H9 (cell line): ENCODE measurements at regions not wholly inside any gene's neighbourhood (a gene's known extent, or its start where the extent isn't known, plus 50 kb on each side); places are given as distances from the start of the nearest gene placed in this dataset.

Experiments used
- DNase-seq: peaks from one replicate; pipeline ENCODE4 v3.0.0-alpha.2; 2017
- H2AFZ ChIP-seq: one replicate; pipeline ENCODE4 v1.6.1; 2013; ENCODE audit warnings: mild to moderate bottlenecking, low read length, control low read depth, moderate library complexity
- H2AK5ac ChIP-seq: 2 replicates; pipeline ENCODE4 v1.6.1; 2013; ENCODE audit warnings: low read length, control low read depth, mixed read lengths; ENCODE audit not compliant: insufficient read length
- H2BK120ac ChIP-seq: one replicate; pipeline ENCODE4 v1.6.1; 2013; ENCODE audit warnings: low read depth, mild to moderate bottlenecking, low read length, control low read depth, inconsistent platforms; ENCODE audit not compliant: poor library complexity, severe bottlenecking
- H2BK12ac ChIP-seq: 2 replicates; pipeline ENCODE4 v1.6.1; 2013; ENCODE audit warnings: low read length, control low read depth, mixed read lengths, low read depth; ENCODE audit not compliant: insufficient read length
- H2BK15ac ChIP-seq: 2 replicates; pipeline ENCODE4 v1.6.1; 2013; ENCODE audit warnings: low read depth, low read length, control low read depth
- H2BK20ac ChIP-seq: one replicate; pipeline ENCODE4 v1.6.1; 2013; ENCODE audit warnings: low read depth, mild to moderate bottlenecking, low read length, control low read depth, inconsistent platforms; ENCODE audit not compliant: poor library complexity, severe bottlenecking
- H2BK5ac ChIP-seq: 2 replicates; pipeline ENCODE4 v1.6.1; 2013; ENCODE audit warnings: low read length, control low read depth, mixed read lengths; ENCODE audit not compliant: insufficient read length
- H3K14ac ChIP-seq: 2 replicates; pipeline ENCODE4 v1.6.1; 2013; ENCODE audit warnings: low read length, control low read depth; ENCODE audit not compliant: insufficient read depth
- H3K18ac ChIP-seq: 2 replicates; pipeline ENCODE4 v1.6.1; 2013; ENCODE audit warnings: low read depth, mild to moderate bottlenecking, mixed read lengths, low read length, control low read depth; ENCODE audit not compliant: insufficient read length
- H3K23ac ChIP-seq: 2 replicates; pipeline ENCODE4 v1.6.1; 2013; ENCODE audit warnings: low read length, control low read depth, mixed read lengths, low read depth; ENCODE audit not compliant: insufficient read length
- H3K23me2 ChIP-seq: 2 replicates; pipeline ENCODE4 v1.6.1; 2013; ENCODE audit warnings: low read depth, mild to moderate bottlenecking, mixed read lengths, low read length, control low read depth; ENCODE audit not compliant: insufficient read length, poor library complexity, severe bottlenecking
- H3K27ac ChIP-seq: 2 replicates; pipeline ENCODE4 v1.5.1; 2013; ENCODE audit warnings: low read length, control low read depth, mixed read lengths, low read depth; ENCODE audit not compliant: insufficient read length
- H3K27me3 ChIP-seq: 2 replicates; pipeline ENCODE4 v1.6.1; 2013; ENCODE audit warnings: low read length, control low read depth, inconsistent platforms; ENCODE audit not compliant: insufficient read depth
- H3K4ac ChIP-seq: 2 replicates; pipeline ENCODE4 v1.6.1; 2013; ENCODE audit warnings: low read depth, mild to moderate bottlenecking, control low read depth, inconsistent platforms, low read length, moderate library complexity
- H3K4me1 ChIP-seq: 2 replicates; pipeline ENCODE4 v1.6.1; 2013; ENCODE audit warnings: low read length, control low read depth, inconsistent platforms; ENCODE audit not compliant: insufficient read depth
- H3K4me2 ChIP-seq: 2 replicates; pipeline ENCODE4 v1.6.1; 2013; ENCODE audit warnings: low read length, control low read depth, mixed read lengths; ENCODE audit not compliant: insufficient read length, insufficient read depth
- H3K56ac ChIP-seq: 2 replicates; pipeline ENCODE4 v1.6.1; 2013; ENCODE audit warnings: low read depth, mild to moderate bottlenecking, mixed read lengths, low read length, control low read depth; ENCODE audit not compliant: insufficient read length
- H3K79me1 ChIP-seq: 2 replicates; pipeline ENCODE4 v1.6.1; 2013; ENCODE audit warnings: low read depth, mild to moderate bottlenecking, moderate library complexity, low read length, control low read depth, inconsistent platforms; ENCODE audit not compliant: insufficient read depth, poor library complexity, severe bottlenecking
- H3K79me2 ChIP-seq: 2 replicates; pipeline ENCODE4 v1.6.1; 2013; ENCODE audit warnings: low read length, control low read depth, inconsistent platforms; ENCODE audit not compliant: insufficient read depth
- H3K9ac ChIP-seq: 2 replicates; pipeline ENCODE4 v1.6.1; 2013; ENCODE audit warnings: low read length, control low read depth, mixed read lengths; ENCODE audit not compliant: insufficient read length; ENCODE audit errors: extremely low read depth
- H3K9me3 ChIP-seq: one replicate; pipeline ENCODE4 v1.6.1; 2013; ENCODE audit warnings: low read depth, low read length, inconsistent platforms; ENCODE audit not compliant: control insufficient read depth
- H3T11ph ChIP-seq: one replicate; pipeline ENCODE4 v1.6.1; 2013; ENCODE audit warnings: mild to moderate bottlenecking, low read length, control low read depth, inconsistent platforms
- H4K20me1 ChIP-seq: one replicate; pipeline ENCODE4 v1.6.1; 2013; ENCODE audit not compliant: control insufficient read depth, insufficient read length, insufficient read depth
- H4K5ac ChIP-seq: 2 replicates; pipeline ENCODE4 v1.6.1; 2013; ENCODE audit warnings: low read depth, mild to moderate bottlenecking, mixed read lengths, low read length, control low read depth; ENCODE audit not compliant: insufficient read length
- H4K8ac ChIP-seq: replicated peaks from 2 replicates; pipeline ENCODE4 v1.6.1; 2013; ENCODE audit warnings: low read length, control low read depth, mixed read lengths, low read depth; ENCODE audit not compliant: insufficient read length
- H4K91ac ChIP-seq: 2 replicates; pipeline ENCODE4 v1.6.1; 2013; ENCODE audit warnings: low read depth, mild to moderate bottlenecking, moderate library complexity, mixed read lengths, low read length, control low read depth; ENCODE audit not compliant: insufficient read length
- H3K27ac Mint-ChIP-seq, 3 experiments: 2 replicates in 2 of 3; 3 replicates in 1 of 3; pipeline ENCODE4 v1.8.0; 2020 to 2021; ENCODE audit warnings: mixed read lengths in 3 of 3, mild to moderate bottlenecking in 1 of 3, moderate library complexity in 1 of 3
- H3K27me3 Mint-ChIP-seq: 2 replicates; pipeline ENCODE4 v1.8.0; 2021; ENCODE audit warnings: low read depth, mild to moderate bottlenecking, moderate library complexity, mixed read lengths
- H3K36me3 Mint-ChIP-seq, 3 experiments: 2 replicates in 2 of 3; 3 replicates in 1 of 3; pipeline ENCODE4 v1.8.0; 2020 to 2021; ENCODE audit warnings: low read depth in 3 of 3, mixed read lengths in 3 of 3; ENCODE audit not compliant: insufficient read depth in 1 of 3
- H3K4me1 Mint-ChIP-seq, 2 experiments: 2 replicates each; pipeline ENCODE4 v1.8.0; 2020; ENCODE audit warnings: mixed read lengths in 2 of 2
- H3K4me3 Mint-ChIP-seq, 2 experiments: 2 replicates in 1 of 2; 3 replicates in 1 of 2; pipeline ENCODE4 v1.8.0; 2020 to 2021; ENCODE audit warnings: mild to moderate bottlenecking in 2 of 2, mixed read lengths in 2 of 2, moderate library complexity in 1 of 2
- H3K9me3 Mint-ChIP-seq, 2 experiments: 2 replicates in 1 of 2; 3 replicates in 1 of 2; pipeline ENCODE4 v1.8.0; 2020; ENCODE audit warnings: mild to moderate bottlenecking in 2 of 2, mixed read lengths in 2 of 2, moderate library complexity in 1 of 2
- CTCF ChIP-seq: fragments of 200-600 bp; sonication (generic); conservative IDR thresholded peaks from 3 replicates; pipeline ENCODE4 v1.8.0; 2021; ENCODE audit warnings: antibody characterized with exemption, mild to moderate bottlenecking
- WGBS: extraction: QIAGEN DNeasy Blood & Tissue Kit; methylation state at CpG from one replicate; pipeline ENCODE4 v1.1.7; 2013; ENCODE audit warnings: missing lambda C conversion rate, low lambda C conversion rate, mixed read lengths; ENCODE audit not compliant: insufficient read length; ENCODE audit errors: extremely low coverage; 5-methylcytosine and 5-hydroxymethylcytosine counted together

- Histone ChIP-seq H3K4ac (no peak overlapping the region), H3K4me1 (no peaks in the 10 kb centered on the region), H2BK12ac (no peak overlapping the region), H3K27ac (no peak overlapping the region), H4K5ac (no peak overlapping the region), H3K18ac (no peak overlapping the region), H2BK5ac (no peak overlapping the region), H3K79me2 (no peaks in the 10 kb centered on the region), H2BK20ac (no peak overlapping the region), H2AK5ac (no peak overlapping the region), H4K91ac (no peak overlapping the region), H2BK120ac (no peak overlapping the region), H2BK15ac (no peak overlapping the region), H3K56ac (no peak overlapping the region), H3K79me1 (no peaks in the 10 kb centered on the region), H3K9ac (no peak overlapping the region), H3K27me3 (no peaks in the 10 kb centered on the region), H4K8ac (no peak overlapping the region), H3K23ac (no peak overlapping the region), H3K14ac (no peak overlapping the region), H3K4me2 (no peak overlapping the region), H3T11ph (no peak overlapping the region), H2AFZ (no peak overlapping the region), H4K20me1 (no peaks in the 10 kb centered on the region), H3K23me2 (no peaks in the 10 kb centered on the region), H3K9me3 (peaks cover 32% of the 10 kb centered on the region)
- no CpG with 5 or more reads among the region's 3 CpGs for WGBS
- Mint-ChIP-seq H3K4me3 (no peak overlapping the region), H3K4me1 (no peaks in the 10 kb centered on the region), H3K27ac (no peak overlapping the region), H3K9me3 (peaks cover 17 to 47% of the 10 kb centered on the region in 2 experiments), H3K27me3 (no peaks in the 10 kb centered on the region), H3K36me3 (peaks cover 0 to 25% (median 4%) of the 10 kb centered on the region in 3 experiments; a peak in 5 of 7 replicates)
- no peak for TF ChIP-seq CTCF
- no peak for DNase-seq
These were observed 489.7 kb upstream of the CNKSR2 start for GRCh38 chrX:20884565-20884964.
